SK-N-MC (cell line): ENCODE measurements at regions not wholly inside any gene's neighbourhood (a gene's known extent, or its start where the extent isn't known, plus 50 kb on each side); places are given as distances from the start of the nearest gene placed in this dataset.

Experiments
- EZH2 ChIP-seq: fragments of 200-600 bp; sonication (generic); IDR thresholded peaks from one replicate; pipeline ENCODE4 v1.6.1; 2017; ENCODE audit warnings: antibody characterized with exemption
- FOXP2 ChIP-seq: optimal IDR thresholded peaks from 2 replicates; pipeline ENCODE3; 2011; ENCODE audit warnings: mild to moderate bottlenecking, moderate library complexity; ENCODE audit not compliant: insufficient read depth; ENCODE audit errors: extremely low read length, control extremely low read depth
- POLR2AphosphoS5 ChIP-seq: IDR thresholded peaks from 2 replicates; pipeline ENCODE4 v1.6.1; 2012; ENCODE audit warnings: mild to moderate bottlenecking, low read depth, low read length, borderline replicate concordance

- TF ChIP-seq EZH2, result no peak
- TF ChIP-seq POLR2AphosphoS5, result no peak
- TF ChIP-seq FOXP2, result no peak
Measured at GRCh38 chr4:89398146-89398545, 90.5 kb upstream of the GPRIN3 start.
